Pancreas (tissue), 10 donors: ENCODE measurements at regions not wholly inside any gene's neighbourhood (a gene's known extent, or its start where the extent isn't known, plus 50 kb on each side); places are given as distances from the start of the nearest gene placed in this dataset.

Source experiments
- ATAC-seq, 4 donors: fragments of 200-7000 bp; cut with Tn5 transposase; one replicate each; pipeline versions ENCODE4 v1.8.0 to v1.9.1; 2020; ENCODE audit warnings: mild to moderate bottlenecking in 4 of 4, moderate library complexity in 4 of 4
- DNase-seq, 6 donors: peaks; one replicate each; pipeline ENCODE4 v3.0.0-alpha.2; 2020
- FAIRE-seq: peaks from 2 replicates; lab custom pipeline; 2012; peaks lifted over from hg19 to GRCh38; lab: Jason Lieb, UNC
- H3K27ac ChIP-seq, 4 donors: fragments of 200-600 bp; sonication (generic); 1 replicate in 3 of 4; 2 replicates in 1 of 4; pipeline versions ENCODE4 v1.5.0 to v1.8.0; 2020
- H3K27me3 ChIP-seq, 4 donors: fragments of 200-600 bp; one replicate each; pipeline ENCODE4 v1.8.0; 2021
- H3K36me3 ChIP-seq, 3 donors: fragments of 200-600 bp; sonication (generic) in 1 of 3; one replicate each; pipeline versions ENCODE4 v1.5.0 to v1.8.0; 2020 to 2021
- H3K4me1 ChIP-seq, 3 donors: fragments of 200-600 bp; one replicate each; pipeline ENCODE4 v1.8.0; 2021
- H3K4me3 ChIP-seq, 4 donors: fragments of 200-600 bp; sonication (generic) in 2 of 4; one replicate each; pipeline versions ENCODE4 v1.5.0 to v1.8.0; 2020 to 2021
- H3K9me3 ChIP-seq, 4 donors: fragments of 200-600 bp; one replicate each; pipeline ENCODE4 v1.8.0; 2021
- WGBS, 2 donors: extraction: QIAGEN DNeasy Blood & Tissue Kit; methylation state at CpG; one replicate each; pipeline ENCODE4 v1.1.7; 2013; 5-methylcytosine and 5-hydroxymethylcytosine counted together
- intact Hi-C, 3 donors: fragments of 100-400 bp; cut with DNase I; formaldehyde crosslinking; loops; one replicate each; pipeline versions ENCODE4 v1.11.1 to v1.14.2; 2022
- TF ChIP-seq, protein P1 (sequence below), 4 donors: fragments of 200-600 bp; sonication (generic) in 3 of 4; IDR thresholded peaks; one replicate each; pipeline versions ENCODE4 v1.5.0 to v1.8.0; 2021; ENCODE audit warnings: antibody characterized with exemption in 4 of 4
- donor health status: healthy with polysubstance abuse.
- donor health status: DM: no; HTN: no; CAD: no; lungs with moderate emphysema.
- donor health status: DM: no; HTN: no; CAD: no.
- donor health status: control.
- donor health status: control.
- donor health status: Bipolar disorder and iron deficiency.
- donor health status: DM: yes; HTN: yes; CAD: no.
- donor health status: DM: no; HTN: no; CAD: no.
- donor health status: DM: no; HTN: no; CAD: no.
- donor health status: DM: yes; HTN: yes; CAD: no.

DNA sequence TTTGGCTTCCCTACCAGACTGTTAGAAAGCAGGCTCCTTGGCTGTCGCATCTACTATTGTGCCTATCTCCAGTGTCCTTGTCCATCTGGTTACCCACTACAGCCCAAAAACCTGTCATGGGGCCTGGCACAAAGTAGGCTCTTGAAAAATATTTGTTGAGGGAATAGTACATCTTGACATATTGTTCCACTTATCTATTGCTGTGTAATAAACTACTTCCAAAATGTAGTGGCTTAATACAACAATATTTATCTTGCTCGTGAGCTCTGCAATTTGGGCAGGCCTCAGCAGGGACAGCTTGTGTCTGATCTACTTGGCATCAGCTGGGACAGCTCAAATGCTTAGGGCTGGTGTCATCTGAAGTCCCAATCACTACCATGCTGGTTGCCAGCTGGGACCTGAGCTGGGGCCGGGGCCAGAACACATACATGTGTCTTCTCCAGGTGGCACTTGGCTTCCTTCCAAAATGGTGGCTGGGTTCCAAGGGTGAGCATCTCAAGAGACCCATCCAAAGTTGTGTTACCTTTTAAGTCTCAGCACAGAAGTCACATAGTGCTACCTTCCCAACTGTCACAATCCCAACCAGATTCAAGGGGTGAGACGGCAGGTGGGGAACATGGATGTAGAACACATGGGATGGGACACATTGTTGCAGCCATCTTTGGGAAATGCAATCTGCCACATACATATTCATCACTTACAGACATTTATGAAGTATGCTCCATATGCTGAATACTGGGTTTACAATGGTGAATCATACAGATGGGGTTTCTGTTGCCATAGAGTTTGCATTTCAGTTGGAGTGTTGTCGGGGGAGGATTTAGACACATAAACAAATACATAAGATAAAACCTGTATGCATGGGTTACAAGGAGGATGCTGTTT, 134.2 kb downstream of the FOXI3 start:
- no peak overlapping the region for H3K27ac ChIP-seq
- H3K27me3 ChIP-seq: no peaks in the 10 kb centered on the region
- no peaks in the 10 kb centered on the region for H3K4me1 ChIP-seq
- WGBS, 2 donors: 82 to 87% methylated on average over 5 of the region's 5 CpGs
- TF ChIP-seq, protein P1, sequence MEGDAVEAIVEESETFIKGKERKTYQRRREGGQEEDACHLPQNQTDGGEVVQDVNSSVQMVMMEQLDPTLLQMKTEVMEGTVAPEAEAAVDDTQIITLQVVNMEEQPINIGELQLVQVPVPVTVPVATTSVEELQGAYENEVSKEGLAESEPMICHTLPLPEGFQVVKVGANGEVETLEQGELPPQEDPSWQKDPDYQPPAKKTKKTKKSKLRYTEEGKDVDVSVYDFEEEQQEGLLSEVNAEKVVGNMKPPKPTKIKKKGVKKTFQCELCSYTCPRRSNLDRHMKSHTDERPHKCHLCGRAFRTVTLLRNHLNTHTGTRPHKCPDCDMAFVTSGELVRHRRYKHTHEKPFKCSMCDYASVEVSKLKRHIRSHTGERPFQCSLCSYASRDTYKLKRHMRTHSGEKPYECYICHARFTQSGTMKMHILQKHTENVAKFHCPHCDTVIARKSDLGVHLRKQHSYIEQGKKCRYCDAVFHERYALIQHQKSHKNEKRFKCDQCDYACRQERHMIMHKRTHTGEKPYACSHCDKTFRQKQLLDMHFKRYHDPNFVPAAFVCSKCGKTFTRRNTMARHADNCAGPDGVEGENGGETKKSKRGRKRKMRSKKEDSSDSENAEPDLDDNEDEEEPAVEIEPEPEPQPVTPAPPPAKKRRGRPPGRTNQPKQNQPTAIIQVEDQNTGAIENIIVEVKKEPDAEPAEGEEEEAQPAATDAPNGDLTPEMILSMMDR (IDR thresholded peaks at IDR 0.05): no peak
- ATAC-seq (no peak), FAIRE-seq (no peak), DNase-seq (peak in 1 of 6 donors; percentile 13)
- no peaks in the 10 kb centered on the region for H3K9me3 ChIP-seq
- H3K4me3 ChIP-seq: no peak overlapping the region
- intact Hi-C loops: no loop called here
- H3K36me3 ChIP-seq: no peaks in the 10 kb centered on the region

DNA sequence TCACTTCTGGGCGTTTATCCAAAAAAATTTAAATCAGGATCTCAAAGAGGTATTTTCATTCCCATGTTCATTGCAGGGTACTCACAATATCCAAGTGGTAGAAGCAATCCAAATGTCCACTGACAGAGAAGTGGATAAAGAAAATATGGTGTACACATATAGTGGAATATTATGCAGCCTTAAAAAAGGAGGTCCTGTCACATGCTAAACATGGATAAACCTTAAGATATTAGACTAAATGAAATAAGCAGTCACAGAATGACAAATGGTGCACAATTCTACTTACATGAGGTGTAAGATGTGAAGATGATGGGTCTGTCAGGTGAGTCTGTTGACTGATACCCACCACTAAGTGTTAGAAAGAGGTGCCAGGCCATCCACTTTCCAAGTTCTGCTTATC, 140.6 kb downstream of the THNSL2 start:
- FAIRE-seq: no peak
- intact Hi-C loops: no loop called here
- no peaks in the 10 kb centered on the region for H3K27me3 ChIP-seq
- H3K4me3 ChIP-seq: no peak overlapping the region
- H3K9me3 ChIP-seq: no peaks in the 10 kb centered on the region
- no peak overlapping the region for H3K27ac ChIP-seq
- ATAC-seq: no peak
- DNase-seq: no peak
- TF ChIP-seq, protein P1 (IDR thresholded peaks at IDR 0.05): no peak
- no peaks in the 10 kb centered on the region for H3K4me1 ChIP-seq
- 51 to 64% methylated on average over 1 of the region's 1 CpG for WGBS, 2 donors
- no peaks in the 10 kb centered on the region for H3K36me3 ChIP-seq

DNA sequence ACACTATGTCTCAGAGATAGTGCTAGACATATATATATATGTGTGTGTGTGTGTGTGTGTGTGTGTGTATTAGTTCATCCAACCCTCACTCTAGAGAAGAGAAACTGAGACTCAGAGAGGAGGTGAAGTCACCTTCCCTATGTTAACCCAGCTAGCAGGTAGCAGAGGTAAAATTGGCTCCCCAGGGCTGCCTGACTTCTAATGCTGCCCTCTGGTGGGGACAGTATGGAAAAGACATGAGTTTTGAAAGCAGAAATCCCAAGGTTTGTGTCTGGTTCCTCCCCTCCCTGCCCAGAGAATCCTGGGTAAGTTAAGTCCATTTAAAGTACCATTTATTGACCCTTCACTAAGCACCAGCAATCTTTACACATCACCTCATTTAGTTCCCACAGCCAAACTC, 137.7 kb downstream of the THNSL2 start:
- intact Hi-C loops: no loop called here

DNA sequence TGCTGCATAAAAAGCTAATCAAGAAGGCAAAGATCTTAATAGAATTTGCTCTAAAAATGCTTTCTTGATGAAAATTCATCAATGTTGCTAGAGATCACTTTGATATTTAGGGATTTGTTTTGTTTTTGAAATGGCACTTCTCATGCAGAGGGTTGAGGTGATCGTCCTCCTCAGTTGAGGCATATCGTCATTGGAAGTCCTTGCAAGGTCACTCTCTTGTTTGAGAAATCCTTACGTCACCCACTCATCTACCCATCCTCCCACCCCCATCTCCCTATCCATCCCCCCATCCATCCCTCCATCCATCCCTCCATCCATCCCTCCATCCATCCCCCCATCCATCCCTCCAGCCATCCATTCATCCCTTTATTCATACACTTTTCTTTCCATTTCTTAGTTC, 133.7 kb downstream of the THNSL2 start:
- Histone ChIP-seq H3K9me3 (no peaks in the 10 kb centered on the region), H3K36me3 (no peaks in the 10 kb centered on the region), H3K4me3 (no peak overlapping the region), H3K27me3 (no peaks in the 10 kb centered on the region), H3K4me1 (no peaks in the 10 kb centered on the region), H3K27ac (no peak overlapping the region)
- DNase-seq: no peak
- TF ChIP-seq, protein P1 (IDR thresholded peaks at IDR 0.05): no peak
- intact Hi-C loops: no loop called here
- FAIRE-seq: no peak
- WGBS, 2 donors: 69 to 73% methylated on average over 3 of the region's 3 CpGs
- no peak for ATAC-seq

More for the DNA sequence above, 137.7 kb downstream of the THNSL2 start:
- no peak for ATAC-seq
- DNase-seq: no peak
- no peak overlapping the region for H3K27ac ChIP-seq
- TF ChIP-seq, protein P1 (IDR thresholded peaks at IDR 0.05): no peak
- no peaks in the 10 kb centered on the region for H3K4me1 ChIP-seq
- no peak overlapping the region for H3K4me3 ChIP-seq
- H3K9me3 ChIP-seq: no peaks in the 10 kb centered on the region
- no peaks in the 10 kb centered on the region for H3K27me3 ChIP-seq
- FAIRE-seq: no peak
- H3K36me3 ChIP-seq: no peaks in the 10 kb centered on the region

DNA sequence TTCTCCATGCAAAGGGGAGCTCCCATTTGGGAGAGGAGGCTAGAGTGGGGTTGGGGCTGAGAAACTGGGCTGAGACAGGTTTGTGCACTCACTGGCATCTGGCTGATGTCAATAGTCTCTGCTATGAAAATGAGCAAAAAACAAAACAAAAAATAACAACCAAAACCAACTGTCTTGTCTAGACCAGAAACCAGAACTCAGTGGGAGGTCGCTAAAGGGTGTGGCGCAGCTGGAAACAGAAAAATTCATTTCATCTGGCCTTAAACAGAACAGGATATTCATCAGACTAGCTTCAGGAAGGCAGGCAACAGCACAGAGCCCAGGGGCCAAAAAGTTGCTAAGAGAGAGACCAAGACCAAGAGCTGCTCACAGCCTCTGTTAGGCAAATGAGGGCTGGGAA, 126.1 kb downstream of the THNSL2 start:
- 83 to 87% methylated on average over 2 of the region's 2 CpGs for WGBS, 2 donors
- Histone ChIP-seq H3K9me3 (no peaks in the 10 kb centered on the region), H3K36me3 (no peaks in the 10 kb centered on the region), H3K4me1 (no peaks in the 10 kb centered on the region), H3K27ac (no peak overlapping the region), H3K27me3 (no peaks in the 10 kb centered on the region), H3K4me3 (no peak overlapping the region)
- TF ChIP-seq, protein P1 (IDR thresholded peaks at IDR 0.05): no peak
- FAIRE-seq (no peak), ATAC-seq (no peak), DNase-seq (no peak)
- intact Hi-C loops: no loop called here
